GM19397 (cell line): ENCODE measurements at regions not wholly inside any gene's neighbourhood (a gene's known extent, or its start where the extent isn't known, plus 50 kb on each side); places are given as distances from the start of the nearest gene placed in this dataset.

ENCODE experiments used
- ATAC-seq: cut with Tn5 transposase; IDR thresholded peaks from one replicate; pipeline ENCODE4 v1.9.1; 2021; ENCODE audit warnings: mild to moderate bottlenecking, moderate library complexity; ENCODE audit not compliant: unreplicated experiment

DNA sequence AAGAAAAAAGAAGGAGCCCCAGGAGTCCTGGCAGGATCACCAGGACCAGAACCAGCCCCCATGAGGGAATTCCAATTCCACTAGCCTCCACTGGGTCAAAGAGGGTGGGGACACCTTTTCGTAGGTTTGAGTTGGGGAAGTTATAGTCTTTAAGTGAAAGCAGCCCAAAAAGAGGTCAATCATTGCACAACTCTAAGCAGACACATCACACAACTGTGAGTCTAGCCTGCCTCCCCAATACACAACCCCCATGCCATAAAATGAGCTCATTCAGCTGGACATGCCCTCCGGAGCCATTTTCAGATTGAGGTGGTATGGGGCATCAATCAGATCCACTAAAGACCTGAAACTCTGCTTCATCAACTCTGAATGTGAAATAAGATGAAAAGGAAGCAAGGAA is 179.9 kb downstream of the NPHP4 start:
- no peak for ATAC-seq

- ATAC-seq: no peak
Measured at GRCh38 chr1:5811419-5811818, 180.8 kb downstream of the NPHP4 start.

- ATAC-seq: no peak
Measured at GRCh38 chr1:5810553-5811270, 181.5 kb downstream of the NPHP4 start.

- no peak for ATAC-seq
Measured at GRCh38 chr1:5810131-5810530, 182.1 kb downstream of the NPHP4 start.

GRCh38 chr1:5809207-5809788 is 182.9 kb downstream of the NPHP4 start:
- no peak for ATAC-seq

GRCh38 chr1:5803851-5804250 is 188.4 kb downstream of the NPHP4 start:
- no peak for ATAC-seq

DNA sequence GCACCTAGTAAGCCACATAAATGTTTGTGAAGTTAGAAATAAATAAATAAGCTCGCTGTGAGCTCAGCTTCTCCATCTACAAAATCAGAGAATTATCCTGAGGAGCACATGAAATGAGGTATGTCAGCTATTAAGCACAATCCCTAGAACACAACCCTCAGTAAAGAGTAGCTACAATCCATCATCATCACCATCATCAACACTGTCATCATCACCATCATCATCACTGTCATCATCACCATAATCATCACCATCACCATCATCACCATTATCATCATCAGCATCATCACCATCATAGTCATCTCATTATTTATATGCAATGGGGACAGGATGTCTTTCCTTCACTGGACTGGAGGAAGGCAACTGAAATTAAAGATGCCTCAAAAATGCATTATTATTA is 189.6 kb downstream of the NPHP4 start:
- no peak for ATAC-seq

- ATAC-seq: no peak
Measured at GRCh38 chr1:5798904-5799303, 193.3 kb downstream of the NPHP4 start.

GRCh38 chr1:5798151-5798730 is 194.0 kb downstream of the NPHP4 start:
- ATAC-seq: no peak

GRCh38 chr1:5796028-5796427 is 196.2 kb downstream of the NPHP4 start:
- ATAC-seq: no peak

GRCh38 chr1:5794279-5794678 is 197.9 kb downstream of the NPHP4 start:
- ATAC-seq: no peak

- ATAC-seq: no peak
Measured at GRCh38 chr1:5793516-5793915, 198.7 kb downstream of the NPHP4 start.

DNA sequence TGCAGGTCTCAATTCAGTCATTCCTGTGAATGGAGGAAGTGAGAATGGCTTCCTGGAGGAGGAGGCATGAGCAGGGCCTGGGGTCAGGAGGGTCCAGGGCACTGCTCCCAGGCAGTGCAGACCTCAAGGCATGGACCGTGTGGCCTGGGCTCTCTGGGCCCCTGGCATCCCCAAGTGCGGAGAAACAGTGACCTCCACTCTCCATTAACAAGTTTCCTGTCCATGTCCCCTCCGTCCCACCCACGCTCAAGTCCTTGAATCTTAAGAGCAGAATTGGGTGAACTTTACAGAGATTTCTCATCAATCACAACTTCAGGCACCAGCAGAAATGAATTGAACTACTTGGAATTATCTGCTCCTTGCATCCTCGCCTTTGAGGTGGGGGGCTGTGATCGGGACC is 211.1 kb downstream of the NPHP4 start:
- ATAC-seq: no peak

DNA sequence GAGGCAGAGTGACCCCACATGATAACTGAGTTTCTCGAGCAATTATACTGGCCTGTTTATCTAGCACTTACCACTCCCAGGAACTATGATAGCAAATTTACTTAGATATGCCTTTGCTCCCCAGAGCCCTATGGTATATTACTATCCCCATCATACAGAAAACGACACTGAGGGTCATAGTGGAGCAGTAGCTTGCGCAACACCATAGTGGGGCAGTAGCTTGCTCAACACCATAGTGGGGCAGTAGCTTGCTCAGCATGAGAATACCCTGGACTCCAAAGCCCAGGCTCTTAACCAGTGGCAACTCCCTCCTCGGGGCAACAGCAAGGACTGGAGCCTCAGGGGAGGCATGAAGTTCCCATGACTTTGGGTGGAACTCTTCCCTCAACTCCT is 211.9 kb downstream of the NPHP4 start:
- no peak for ATAC-seq

GRCh38 chr1:5779608-5780323 is 212.5 kb downstream of the NPHP4 start:
- no peak for ATAC-seq

- no peak for ATAC-seq
Measured at GRCh38 chr1:5776035-5776550, 216.1 kb downstream of the NPHP4 start.

DNA sequence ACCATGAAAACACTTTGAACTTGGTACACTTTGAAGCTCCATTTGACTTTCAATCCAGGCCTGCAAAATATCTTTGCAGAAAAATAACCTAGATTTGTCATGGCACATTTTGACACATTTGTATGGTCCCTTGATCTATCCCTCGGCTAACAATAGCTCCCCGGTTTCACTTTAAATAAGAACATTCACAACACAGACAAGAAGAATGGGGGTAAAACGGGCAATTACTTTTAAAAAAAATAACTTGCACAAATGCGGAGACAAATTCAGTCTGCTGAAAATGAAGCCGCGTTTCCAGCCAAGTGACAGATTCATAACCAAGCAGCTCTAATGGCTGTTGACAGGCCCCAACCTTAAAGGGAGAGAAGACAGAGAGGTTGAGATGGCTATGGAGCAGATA is 218.2 kb downstream of the NPHP4 start:
- no peak for ATAC-seq

DNA sequence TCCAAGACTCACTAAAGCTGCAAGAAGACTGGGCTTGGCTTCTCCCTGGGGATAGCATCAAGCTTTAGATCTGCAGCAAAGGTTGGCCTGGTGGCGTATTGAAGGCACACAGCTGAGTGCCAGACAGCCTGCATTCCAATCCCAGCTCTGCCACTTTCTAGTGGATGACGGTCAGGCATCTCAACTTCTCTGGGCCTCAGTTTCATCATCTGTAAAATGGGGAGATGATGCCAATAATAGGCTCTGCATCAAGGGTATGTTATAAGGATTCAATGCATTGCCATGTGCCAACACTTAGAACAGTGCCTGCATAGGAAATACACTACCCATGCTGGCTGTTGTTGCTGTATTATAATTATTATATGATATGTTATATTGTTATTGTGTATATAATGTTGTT is 220.4 kb downstream of the NPHP4 start:
- ATAC-seq: no peak

- ATAC-seq: no peak
Measured at GRCh38 chr1:5770981-5771765, 221.1 kb downstream of the NPHP4 start.

- no peak for ATAC-seq
Measured at GRCh38 chr1:5769760-5770159, 222.5 kb downstream of the NPHP4 start.

DNA sequence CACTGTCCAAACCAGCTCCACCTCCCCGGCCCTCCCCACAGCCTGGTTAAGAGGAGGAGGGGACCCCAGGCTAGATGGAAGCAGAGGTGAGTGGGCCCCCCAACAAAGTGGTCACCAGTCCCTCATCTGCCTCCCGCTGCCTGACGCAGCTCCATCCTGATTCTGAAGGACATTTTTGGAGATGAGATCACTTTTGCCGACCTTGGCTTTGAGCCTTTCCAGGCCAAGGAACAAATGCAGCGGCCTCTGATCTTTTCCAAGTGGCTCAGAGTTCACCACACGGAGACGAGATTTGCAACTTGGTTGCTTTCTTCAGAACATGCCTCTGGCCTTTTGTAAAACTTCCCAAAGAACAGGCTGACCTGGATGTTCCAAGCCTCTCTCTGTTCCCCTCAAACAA is 223.1 kb downstream of the NPHP4 start:
- no peak for ATAC-seq
